ENCODE measurements at regions not wholly inside any gene's neighbourhood (a gene's known extent, or its start where the extent isn't known, plus 50 kb on each side); places are given as distances from the start of the nearest gene placed in this dataset.

DNA sequence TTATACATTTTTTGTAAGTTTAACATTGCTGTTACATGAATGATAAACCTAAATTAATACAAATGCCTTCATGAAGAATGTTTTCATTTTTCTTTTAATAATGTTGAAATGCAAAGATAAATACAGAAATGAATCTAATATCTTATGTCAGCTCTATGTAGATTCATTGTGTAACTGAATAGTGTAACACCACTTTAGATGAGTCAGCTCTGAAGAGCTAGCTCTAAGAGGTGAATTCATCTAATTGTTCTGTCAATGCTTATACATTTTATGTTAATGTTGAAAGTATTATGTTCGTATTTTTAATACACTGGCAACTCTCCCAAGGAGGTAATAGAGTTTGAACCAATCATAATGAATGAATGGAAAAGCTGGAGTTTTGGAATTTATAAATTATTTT, 146.9 kb upstream of the FMR1 start:
- Histone ChIP-seq H4K91ac (ENCODE audit: low read depth, low read length, poor library complexity) (no peak overlapping the region), H3K23ac (ENCODE audit: low read depth, low read length, poor library complexity) (no peak overlapping the region), H3K4me3 (ENCODE audit: low read length in 2 of 2) (no peak overlapping the region), H2AFZ (ENCODE audit: low read length) (no peak overlapping the region), H3K14ac (ENCODE audit: low read length) (no peak overlapping the region), H3K27me3 (ENCODE audit: control insufficient read depth in 3 of 3, insufficient read depth in 3 of 3, low read depth in 1 of 3, low read length in 3 of 3) (no peaks in the 10 kb centered on the region), H3K4ac (ENCODE audit: low read length) (no peak overlapping the region), H2AK5ac (ENCODE audit: low read depth, low read length) (no peak overlapping the region), H3K36me3 (replicated peaks in 1 of 2; ENCODE audit: control insufficient read depth in 2 of 2, insufficient read depth in 2 of 2, low read length in 2 of 2) (no peaks in the 10 kb centered on the region), H3K9ac (ENCODE audit: low read depth, low read length, poor library complexity) (no peak overlapping the region), H3K79me1 (ENCODE audit: low read depth, low read length) (no peaks in the 10 kb centered on the region), H4K8ac (ENCODE audit: low read depth, low read length) (no peak overlapping the region), H3K4me2 (ENCODE audit: insufficient read depth, low read length, poor library complexity, severe bottlenecking) (no peak overlapping the region), H2BK5ac (ENCODE audit: low read length) (no peak overlapping the region), H2BK12ac (ENCODE audit: low read length) (no peak overlapping the region), H3K18ac (ENCODE audit: low read length) (no peak overlapping the region), H2BK15ac (ENCODE audit: low read length) (no peak overlapping the region), H3K9me3 (replicated peaks in 1 of 2; ENCODE audit: control insufficient read depth in 2 of 2, insufficient read depth in 1 of 2, low read depth in 1 of 2, low read length in 2 of 2) (no peaks in the 10 kb centered on the region), H2BK120ac (ENCODE audit: low read depth, low read length) (no peak overlapping the region), H3K4me1 (ENCODE audit: control insufficient read depth in 2 of 2, insufficient read depth in 1 of 2, low read depth in 1 of 2, low read length in 2 of 2) (no peaks in the 10 kb centered on the region), H3K27ac (replicated peaks; ENCODE audit: low read length) (no peak overlapping the region)
- no CpG with 5 or more reads among the region's 1 CpG for WGBS, 2 donors (ENCODE audit: extremely low coverage in 2 of 2, insufficient read length in 2 of 2, insufficient replicate concordance in 1 of 2)
- no peak for DNase-seq (ENCODE audit: low spot score)

DNA sequence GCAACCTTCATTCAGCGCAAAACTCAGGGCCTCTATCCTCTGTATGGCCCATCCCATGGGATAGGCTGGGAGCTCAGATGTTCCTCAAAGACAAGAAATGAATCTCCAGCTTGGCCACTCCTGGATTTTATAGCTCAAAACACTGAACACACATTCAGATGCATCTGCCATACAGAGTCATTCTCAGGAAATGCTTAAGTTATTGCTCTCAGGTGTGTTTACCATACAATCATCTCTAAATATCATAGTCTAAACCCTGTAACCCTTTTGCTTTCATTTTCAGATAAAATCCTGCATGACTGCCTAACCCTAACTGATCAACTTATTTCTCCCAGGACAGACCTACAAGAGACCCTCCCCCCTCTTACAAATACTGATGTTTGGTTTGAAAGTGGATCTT, 140.9 kb upstream of the FMR1 start:
- Histone ChIP-seq H3K4me3 (ENCODE audit: low read length in 2 of 2) (no peak overlapping the region), H3K4me1 (ENCODE audit: control insufficient read depth in 2 of 2, insufficient read depth in 1 of 2, low read depth in 1 of 2, low read length in 2 of 2) (no peaks in the 10 kb centered on the region), H3K14ac (ENCODE audit: low read length) (no peak overlapping the region), H3K18ac (ENCODE audit: low read length) (no peak overlapping the region), H2AK5ac (ENCODE audit: low read depth, low read length) (no peak overlapping the region), H4K91ac (ENCODE audit: low read depth, low read length, poor library complexity) (no peak overlapping the region), H3K36me3 (replicated peaks in 1 of 2; ENCODE audit: control insufficient read depth in 2 of 2, insufficient read depth in 2 of 2, low read length in 2 of 2) (no peaks in the 10 kb centered on the region), H2AFZ (ENCODE audit: low read length) (no peak overlapping the region), H3K4me2 (ENCODE audit: insufficient read depth, low read length, poor library complexity, severe bottlenecking) (no peak overlapping the region), H3K27ac (replicated peaks; ENCODE audit: low read length) (no peak overlapping the region), H2BK5ac (ENCODE audit: low read length) (no peak overlapping the region), H3K9me3 (replicated peaks in 1 of 2; ENCODE audit: control insufficient read depth in 2 of 2, insufficient read depth in 1 of 2, low read depth in 1 of 2, low read length in 2 of 2) (no peaks in the 10 kb centered on the region), H3K27me3 (ENCODE audit: control insufficient read depth in 3 of 3, insufficient read depth in 3 of 3, low read depth in 1 of 3, low read length in 3 of 3) (no peaks in the 10 kb centered on the region), H2BK120ac (ENCODE audit: low read depth, low read length) (no peak overlapping the region), H3K23ac (ENCODE audit: low read depth, low read length, poor library complexity) (no peak overlapping the region), H4K8ac (ENCODE audit: low read depth, low read length) (no peak overlapping the region), H3K9ac (ENCODE audit: low read depth, low read length, poor library complexity) (no peak overlapping the region), H2BK12ac (ENCODE audit: low read length) (no peak overlapping the region), H3K79me1 (ENCODE audit: low read depth, low read length) (no peaks in the 10 kb centered on the region), H2BK15ac (ENCODE audit: low read length) (no peak overlapping the region), H3K4ac (ENCODE audit: low read length) (no peak overlapping the region)
- no peak for DNase-seq (ENCODE audit: low spot score)
- no CpG with 5 or more reads among the region's 1 CpG for WGBS, 2 donors (ENCODE audit: extremely low coverage in 2 of 2, insufficient read length in 2 of 2, insufficient replicate concordance in 1 of 2)

DNA sequence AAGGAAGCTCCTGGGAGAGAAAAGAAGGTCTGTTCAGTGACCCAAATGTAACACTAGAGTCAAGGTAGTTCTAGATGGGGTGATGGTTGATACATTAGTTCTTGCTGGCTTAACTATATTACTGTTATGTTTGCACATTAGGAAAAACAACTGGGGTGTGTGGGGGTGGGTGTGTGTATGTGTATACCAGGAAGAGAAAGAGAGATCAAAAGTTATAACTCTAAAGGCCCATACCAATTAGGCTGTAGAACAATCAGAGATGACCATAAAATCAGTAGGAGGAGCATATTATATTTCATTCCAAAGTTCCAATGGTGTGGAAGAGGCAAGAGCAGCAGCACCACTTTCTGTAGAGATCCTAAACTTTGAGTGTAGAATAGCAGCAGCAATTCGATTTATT, 134.7 kb upstream of the FMR1 start:
- H3K4me3 ChIP-seq (ENCODE audit: low read length in 2 of 2), result no peak overlapping the region
- no CpG with 5 or more reads among the region's 1 CpG for WGBS, 2 donors (ENCODE audit: extremely low coverage in 2 of 2, insufficient read length in 2 of 2, insufficient replicate concordance in 1 of 2)
- no peak overlapping the region for H3K18ac ChIP-seq (ENCODE audit: low read length)
- H4K91ac ChIP-seq (ENCODE audit: low read depth, low read length, poor library complexity), result no peak overlapping the region
- H2BK12ac ChIP-seq (ENCODE audit: low read length), result no peak overlapping the region
- H3K36me3 ChIP-seq (replicated peaks in 1 of 2; ENCODE audit: control insufficient read depth in 2 of 2, insufficient read depth in 2 of 2, low read length in 2 of 2), result no peaks in the 10 kb centered on the region
- no peak overlapping the region for H4K8ac ChIP-seq (ENCODE audit: low read depth, low read length)
- H3K4me1 ChIP-seq (ENCODE audit: control insufficient read depth in 2 of 2, insufficient read depth in 1 of 2, low read depth in 1 of 2, low read length in 2 of 2), result no peaks in the 10 kb centered on the region
- H2BK15ac ChIP-seq (ENCODE audit: low read length), result no peak overlapping the region
- H3K23ac ChIP-seq (ENCODE audit: low read depth, low read length, poor library complexity), result no peak overlapping the region
- no peak overlapping the region for H2AFZ ChIP-seq (ENCODE audit: low read length)
- H3K9me3 ChIP-seq (replicated peaks in 1 of 2; ENCODE audit: control insufficient read depth in 2 of 2, insufficient read depth in 1 of 2, low read depth in 1 of 2, low read length in 2 of 2), result no peaks in the 10 kb centered on the region
- no peak overlapping the region for H3K4me2 ChIP-seq (ENCODE audit: insufficient read depth, low read length, poor library complexity, severe bottlenecking)
- no peak overlapping the region for H2AK5ac ChIP-seq (ENCODE audit: low read depth, low read length)
- H2BK120ac ChIP-seq (ENCODE audit: low read depth, low read length), result no peak overlapping the region
- DNase-seq (ENCODE audit: low spot score), result no peak
- H2BK5ac ChIP-seq (ENCODE audit: low read length), result no peak overlapping the region
- H3K4ac ChIP-seq (ENCODE audit: low read length), result no peak overlapping the region
- H3K79me1 ChIP-seq (ENCODE audit: low read depth, low read length), result no peaks in the 10 kb centered on the region
- H3K14ac ChIP-seq (ENCODE audit: low read length), result no peak overlapping the region
- no peak overlapping the region for H3K27ac ChIP-seq (replicated peaks; ENCODE audit: low read length)
- no peaks in the 10 kb centered on the region for H3K27me3 ChIP-seq (ENCODE audit: control insufficient read depth in 3 of 3, insufficient read depth in 3 of 3, low read depth in 1 of 3, low read length in 3 of 3)
- H3K9ac ChIP-seq (ENCODE audit: low read depth, low read length, poor library complexity), result no peak overlapping the region

DNA sequence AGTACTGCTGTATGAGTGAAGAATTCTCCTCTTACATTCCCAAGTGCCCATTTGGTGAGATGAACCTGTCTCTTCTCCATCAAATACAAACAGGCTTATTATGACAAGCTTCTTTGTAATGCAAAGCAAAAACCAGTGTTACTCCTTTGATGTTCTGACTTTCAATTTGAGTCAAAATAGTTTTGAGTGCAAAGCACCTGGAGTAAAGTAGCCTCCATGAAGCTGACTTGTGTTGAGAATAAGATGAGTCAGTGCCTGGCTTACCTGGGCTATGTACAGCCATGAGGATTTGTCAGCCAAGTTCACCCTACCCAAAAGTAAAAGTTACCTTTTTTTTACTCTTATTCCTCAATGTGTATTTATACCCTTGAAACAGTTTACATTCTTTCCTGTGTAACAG, 132.5 kb upstream of the FMR1 start:
- Histone ChIP-seq H3K9ac (ENCODE audit: low read depth, low read length, poor library complexity) (no peak overlapping the region), H3K36me3 (replicated peaks in 1 of 2; ENCODE audit: control insufficient read depth in 2 of 2, insufficient read depth in 2 of 2, low read length in 2 of 2) (no peaks in the 10 kb centered on the region), H2AFZ (ENCODE audit: low read length) (no peak overlapping the region), H3K4me2 (ENCODE audit: insufficient read depth, low read length, poor library complexity, severe bottlenecking) (no peak overlapping the region), H3K23ac (ENCODE audit: low read depth, low read length, poor library complexity) (no peak overlapping the region), H3K4ac (ENCODE audit: low read length) (no peak overlapping the region), H2AK5ac (ENCODE audit: low read depth, low read length) (no peak overlapping the region), H3K4me3 (ENCODE audit: low read length in 2 of 2) (no peak overlapping the region), H2BK12ac (ENCODE audit: low read length) (no peak overlapping the region), H3K9me3 (replicated peaks in 1 of 2; ENCODE audit: control insufficient read depth in 2 of 2, insufficient read depth in 1 of 2, low read depth in 1 of 2, low read length in 2 of 2) (no peaks in the 10 kb centered on the region), H3K14ac (ENCODE audit: low read length) (no peak overlapping the region), H2BK120ac (ENCODE audit: low read depth, low read length) (no peak overlapping the region), H2BK15ac (ENCODE audit: low read length) (no peak overlapping the region), H3K18ac (ENCODE audit: low read length) (no peak overlapping the region), H3K79me1 (ENCODE audit: low read depth, low read length) (no peaks in the 10 kb centered on the region), H3K27ac (replicated peaks; ENCODE audit: low read length) (no peak overlapping the region), H2BK5ac (ENCODE audit: low read length) (no peak overlapping the region), H4K91ac (ENCODE audit: low read depth, low read length, poor library complexity) (no peak overlapping the region), H3K27me3 (ENCODE audit: control insufficient read depth in 3 of 3, insufficient read depth in 3 of 3, low read depth in 1 of 3, low read length in 3 of 3) (no peaks in the 10 kb centered on the region), H4K8ac (ENCODE audit: low read depth, low read length) (no peak overlapping the region), H3K4me1 (ENCODE audit: control insufficient read depth in 2 of 2, insufficient read depth in 1 of 2, low read depth in 1 of 2, low read length in 2 of 2) (no peaks in the 10 kb centered on the region)
- DNase-seq (ENCODE audit: low spot score), result no peak

All from neuronal stem cell (in vitro differentiated cells).